Panc1 (cell line): ENCODE measurements at regions not wholly inside any gene's neighbourhood (a gene's known extent, or its start where the extent isn't known, plus 50 kb on each side); places are given as distances from the start of the nearest gene placed in this dataset.

ENCODE experiments used
- POLR2AphosphoS5 ChIP-seq: IDR thresholded peaks from 2 replicates; pipeline ENCODE4 v1.6.1; 2012; ENCODE audit warnings: mild to moderate bottlenecking, low read depth, low read length, moderate library complexity
- SIN3A ChIP-seq: IDR thresholded peaks from 2 replicates; pipeline ENCODE4 v1.6.1; 2012; ENCODE audit warnings: low read depth, mild to moderate bottlenecking, low read length, moderate library complexity, borderline replicate concordance; ENCODE audit not compliant: insufficient read depth
- TCF7L2 ChIP-seq: IDR thresholded peaks from 2 replicates; pipeline ENCODE4 v1.6.1; 2011; ENCODE audit warnings: mild to moderate bottlenecking, low read depth, low read length, inconsistent platforms
- TF ChIP-seq, protein P1 (sequence below): fragments of 450-650 bp; IDR thresholded peaks from 2 replicates; pipeline ENCODE4 v1.5.1; 2017; ENCODE audit warnings: mild to moderate bottlenecking
- TF ChIP-seq, protein P2 (sequence below), 2 experiments: IDR thresholded peaks; 2 replicates each; pipeline ENCODE4 v1.6.1; 2011 to 2012; ENCODE audit warnings: low read depth in 2 of 2, control low read depth in 1 of 2, low read length in 1 of 2, mild to moderate bottlenecking in 1 of 2, moderate library complexity in 1 of 2; ENCODE audit not compliant: insufficient read depth in 1 of 2

DNA sequence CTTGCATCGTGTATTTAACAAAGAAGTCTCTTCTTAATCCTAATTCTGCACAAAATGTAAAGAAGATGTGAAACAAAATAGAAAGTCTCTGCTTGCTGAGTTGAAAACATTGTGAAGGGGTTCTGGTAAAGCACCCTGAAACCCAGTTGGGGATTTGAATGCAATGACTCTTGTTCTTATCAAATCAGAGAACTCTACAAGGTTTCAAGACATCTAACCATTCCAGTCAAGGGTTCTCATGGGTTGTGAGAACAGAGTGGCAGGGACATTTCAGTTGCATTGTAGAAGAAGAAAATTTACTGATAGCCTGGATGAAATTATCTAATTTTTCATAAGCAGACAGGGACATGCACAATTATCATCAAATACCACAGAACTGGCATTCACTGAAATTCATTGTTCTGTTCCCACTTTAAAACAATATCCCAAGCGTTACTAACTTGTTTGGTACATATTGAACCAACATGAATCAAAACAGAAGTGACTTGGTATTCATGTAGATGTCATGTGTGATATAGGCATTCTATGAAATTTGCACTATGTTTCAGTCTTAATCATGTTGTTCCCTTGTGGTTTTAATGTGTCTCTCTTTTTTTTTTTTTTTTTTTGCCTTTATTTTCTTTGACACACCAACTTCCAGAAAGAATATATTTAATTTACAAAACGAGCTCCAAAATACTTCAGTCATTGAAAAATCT is 563.3 kb downstream of the IRX1 start:
- TF ChIP-seq, protein P1, sequence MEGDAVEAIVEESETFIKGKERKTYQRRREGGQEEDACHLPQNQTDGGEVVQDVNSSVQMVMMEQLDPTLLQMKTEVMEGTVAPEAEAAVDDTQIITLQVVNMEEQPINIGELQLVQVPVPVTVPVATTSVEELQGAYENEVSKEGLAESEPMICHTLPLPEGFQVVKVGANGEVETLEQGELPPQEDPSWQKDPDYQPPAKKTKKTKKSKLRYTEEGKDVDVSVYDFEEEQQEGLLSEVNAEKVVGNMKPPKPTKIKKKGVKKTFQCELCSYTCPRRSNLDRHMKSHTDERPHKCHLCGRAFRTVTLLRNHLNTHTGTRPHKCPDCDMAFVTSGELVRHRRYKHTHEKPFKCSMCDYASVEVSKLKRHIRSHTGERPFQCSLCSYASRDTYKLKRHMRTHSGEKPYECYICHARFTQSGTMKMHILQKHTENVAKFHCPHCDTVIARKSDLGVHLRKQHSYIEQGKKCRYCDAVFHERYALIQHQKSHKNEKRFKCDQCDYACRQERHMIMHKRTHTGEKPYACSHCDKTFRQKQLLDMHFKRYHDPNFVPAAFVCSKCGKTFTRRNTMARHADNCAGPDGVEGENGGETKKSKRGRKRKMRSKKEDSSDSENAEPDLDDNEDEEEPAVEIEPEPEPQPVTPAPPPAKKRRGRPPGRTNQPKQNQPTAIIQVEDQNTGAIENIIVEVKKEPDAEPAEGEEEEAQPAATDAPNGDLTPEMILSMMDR = no peak
- TF ChIP-seq POLR2AphosphoS5 (no peak), SIN3A (no peak), TCF7L2 (no peak)
- TF ChIP-seq, protein P2, sequence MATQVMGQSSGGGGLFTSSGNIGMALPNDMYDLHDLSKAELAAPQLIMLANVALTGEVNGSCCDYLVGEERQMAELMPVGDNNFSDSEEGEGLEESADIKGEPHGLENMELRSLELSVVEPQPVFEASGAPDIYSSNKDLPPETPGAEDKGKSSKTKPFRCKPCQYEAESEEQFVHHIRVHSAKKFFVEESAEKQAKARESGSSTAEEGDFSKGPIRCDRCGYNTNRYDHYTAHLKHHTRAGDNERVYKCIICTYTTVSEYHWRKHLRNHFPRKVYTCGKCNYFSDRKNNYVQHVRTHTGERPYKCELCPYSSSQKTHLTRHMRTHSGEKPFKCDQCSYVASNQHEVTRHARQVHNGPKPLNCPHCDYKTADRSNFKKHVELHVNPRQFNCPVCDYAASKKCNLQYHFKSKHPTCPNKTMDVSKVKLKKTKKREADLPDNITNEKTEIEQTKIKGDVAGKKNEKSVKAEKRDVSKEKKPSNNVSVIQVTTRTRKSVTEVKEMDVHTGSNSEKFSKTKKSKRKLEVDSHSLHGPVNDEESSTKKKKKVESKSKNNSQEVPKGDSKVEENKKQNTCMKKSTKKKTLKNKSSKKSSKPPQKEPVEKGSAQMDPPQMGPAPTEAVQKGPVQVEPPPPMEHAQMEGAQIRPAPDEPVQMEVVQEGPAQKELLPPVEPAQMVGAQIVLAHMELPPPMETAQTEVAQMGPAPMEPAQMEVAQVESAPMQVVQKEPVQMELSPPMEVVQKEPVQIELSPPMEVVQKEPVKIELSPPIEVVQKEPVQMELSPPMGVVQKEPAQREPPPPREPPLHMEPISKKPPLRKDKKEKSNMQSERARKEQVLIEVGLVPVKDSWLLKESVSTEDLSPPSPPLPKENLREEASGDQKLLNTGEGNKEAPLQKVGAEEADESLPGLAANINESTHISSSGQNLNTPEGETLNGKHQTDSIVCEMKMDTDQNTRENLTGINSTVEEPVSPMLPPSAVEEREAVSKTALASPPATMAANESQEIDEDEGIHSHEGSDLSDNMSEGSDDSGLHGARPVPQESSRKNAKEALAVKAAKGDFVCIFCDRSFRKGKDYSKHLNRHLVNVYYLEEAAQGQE (IDR thresholded peaks at IDR 0.05; ENCODE audit: insufficient read depth in 1 of 2, low read depth in 2 of 2, low read length in 1 of 2) = no peak
